Fibroblast of lung (primary cell): ENCODE measurements at regions not wholly inside any gene's neighbourhood (a gene's known extent, or its start where the extent isn't known, plus 50 kb on each side); places are given as distances from the start of the nearest gene placed in this dataset.

Source experiments
- DNase-seq, 2 donors: peaks; one replicate each; pipeline versions ENCODE4 v3.0.0 to v3.0.0-alpha.2; 2010; ENCODE audit warnings: low read depth in 2 of 2
- H2AFZ ChIP-seq: 2 replicates; pipeline ENCODE4 v1.5.1; 2012; ENCODE audit warnings: low read length, control low read depth, inconsistent platforms
- H3K27ac ChIP-seq: 2 replicates; pipeline ENCODE4 v1.5.1; 2011; ENCODE audit warnings: low read length, control low read depth; ENCODE audit not compliant: insufficient read depth
- H3K27me3 ChIP-seq: 2 replicates; pipeline ENCODE4 v1.5.1; 2011; ENCODE audit warnings: mild to moderate bottlenecking, low read length; ENCODE audit not compliant: control insufficient read depth, insufficient read depth
- H3K36me3 ChIP-seq: 2 replicates; pipeline ENCODE4 v1.5.1; 2011; ENCODE audit warnings: low read length; ENCODE audit not compliant: control insufficient read depth, insufficient read depth
- H3K4me1 ChIP-seq: 2 replicates; pipeline ENCODE4 v1.5.1; 2011; ENCODE audit warnings: low read length; ENCODE audit not compliant: control insufficient read depth, insufficient read depth; ENCODE audit errors: extremely low read depth
- H3K4me2 ChIP-seq: 2 replicates; pipeline ENCODE4 v1.5.1; 2011; ENCODE audit warnings: low read length, control low read depth; ENCODE audit not compliant: insufficient read depth; ENCODE audit errors: extremely low read depth
- H3K4me3 ChIP-seq, 4 experiments: fragments of 200-600 bp in 1 of 4; sonication (generic) in 1 of 4; replicated peaks in 1 of 4; 2 replicates each; pipeline ENCODE4 v1.5.1; 2011 to 2016; ENCODE audit warnings: low read length in 4 of 4, low read depth in 3 of 4, mild to moderate bottlenecking in 3 of 4, control low read depth in 2 of 4, inconsistent platforms in 1 of 4, mixed read lengths in 1 of 4; ENCODE audit not compliant: insufficient read depth in 1 of 4; ENCODE audit errors: control extremely low read depth in 1 of 4
- H3K79me2 ChIP-seq: 2 replicates; pipeline ENCODE4 v1.5.1; 2012; ENCODE audit warnings: mild to moderate bottlenecking, low read length, inconsistent platforms; ENCODE audit not compliant: control insufficient read depth, insufficient read depth
- H3K9ac ChIP-seq: 2 replicates; pipeline ENCODE4 v1.5.1; 2011; ENCODE audit warnings: mild to moderate bottlenecking, low read length, control low read depth; ENCODE audit not compliant: insufficient read depth
- H3K9me3 ChIP-seq: 2 replicates; pipeline ENCODE4 v1.5.1; 2012; ENCODE audit warnings: low read depth, low read length; ENCODE audit not compliant: control insufficient read depth, insufficient read depth
- H4K20me1 ChIP-seq: 2 replicates; pipeline ENCODE4 v1.5.1; 2011; ENCODE audit warnings: low read length; ENCODE audit not compliant: control insufficient read depth, insufficient read depth; ENCODE audit errors: extremely low read depth
- EZH2 ChIP-seq: IDR thresholded peaks from 2 replicates; pipeline ENCODE4 v1.5.1; 2012; ENCODE audit warnings: low read length, control low read depth, mild to moderate bottlenecking; ENCODE audit errors: missing control alignments
- TF ChIP-seq, protein P1 (sequence below), 2 donors: IDR thresholded peaks in 1 of 2; conservative IDR thresholded peaks in 1 of 2; 1 replicate in 1 of 2; 2 replicates in 1 of 2; pipeline ENCODE4 v1.5.1; 2011 to 2012; ENCODE audit warnings: low read length in 2 of 2, control low read depth in 1 of 2, inconsistent platforms in 1 of 2, low read depth in 1 of 2, mild to moderate bottlenecking in 1 of 2

GRCh38 chr3:64759811-64760210 is 72.0 kb upstream of the ADAMTS9 start:
- H3K4me3 ChIP-seq: no peak overlapping the region
- no peaks in the 10 kb centered on the region for H4K20me1 ChIP-seq
- H3K27me3 ChIP-seq: no peaks in the 10 kb centered on the region
- H3K27ac ChIP-seq: no peak overlapping the region
- H3K4me2 ChIP-seq: no peak overlapping the region
- no peaks in the 10 kb centered on the region for H3K79me2 ChIP-seq
- no peak for DNase-seq
- H3K9ac ChIP-seq: no peak overlapping the region
- no peaks in the 10 kb centered on the region for H3K9me3 ChIP-seq
- H3K4me1 ChIP-seq: no peaks in the 10 kb centered on the region
- H3K36me3 ChIP-seq: no peaks in the 10 kb centered on the region
- no peak for TF ChIP-seq EZH2
- TF ChIP-seq, protein P1, sequence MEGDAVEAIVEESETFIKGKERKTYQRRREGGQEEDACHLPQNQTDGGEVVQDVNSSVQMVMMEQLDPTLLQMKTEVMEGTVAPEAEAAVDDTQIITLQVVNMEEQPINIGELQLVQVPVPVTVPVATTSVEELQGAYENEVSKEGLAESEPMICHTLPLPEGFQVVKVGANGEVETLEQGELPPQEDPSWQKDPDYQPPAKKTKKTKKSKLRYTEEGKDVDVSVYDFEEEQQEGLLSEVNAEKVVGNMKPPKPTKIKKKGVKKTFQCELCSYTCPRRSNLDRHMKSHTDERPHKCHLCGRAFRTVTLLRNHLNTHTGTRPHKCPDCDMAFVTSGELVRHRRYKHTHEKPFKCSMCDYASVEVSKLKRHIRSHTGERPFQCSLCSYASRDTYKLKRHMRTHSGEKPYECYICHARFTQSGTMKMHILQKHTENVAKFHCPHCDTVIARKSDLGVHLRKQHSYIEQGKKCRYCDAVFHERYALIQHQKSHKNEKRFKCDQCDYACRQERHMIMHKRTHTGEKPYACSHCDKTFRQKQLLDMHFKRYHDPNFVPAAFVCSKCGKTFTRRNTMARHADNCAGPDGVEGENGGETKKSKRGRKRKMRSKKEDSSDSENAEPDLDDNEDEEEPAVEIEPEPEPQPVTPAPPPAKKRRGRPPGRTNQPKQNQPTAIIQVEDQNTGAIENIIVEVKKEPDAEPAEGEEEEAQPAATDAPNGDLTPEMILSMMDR (conservative IDR thresholded peaks at IDR 0.05 in 1 of 2, IDR thresholded peaks at IDR 0.05 in 1 of 2; ENCODE audit: low read depth in 1 of 2, low read length in 2 of 2): no peak
- H2AFZ ChIP-seq: no peak overlapping the region

DNA sequence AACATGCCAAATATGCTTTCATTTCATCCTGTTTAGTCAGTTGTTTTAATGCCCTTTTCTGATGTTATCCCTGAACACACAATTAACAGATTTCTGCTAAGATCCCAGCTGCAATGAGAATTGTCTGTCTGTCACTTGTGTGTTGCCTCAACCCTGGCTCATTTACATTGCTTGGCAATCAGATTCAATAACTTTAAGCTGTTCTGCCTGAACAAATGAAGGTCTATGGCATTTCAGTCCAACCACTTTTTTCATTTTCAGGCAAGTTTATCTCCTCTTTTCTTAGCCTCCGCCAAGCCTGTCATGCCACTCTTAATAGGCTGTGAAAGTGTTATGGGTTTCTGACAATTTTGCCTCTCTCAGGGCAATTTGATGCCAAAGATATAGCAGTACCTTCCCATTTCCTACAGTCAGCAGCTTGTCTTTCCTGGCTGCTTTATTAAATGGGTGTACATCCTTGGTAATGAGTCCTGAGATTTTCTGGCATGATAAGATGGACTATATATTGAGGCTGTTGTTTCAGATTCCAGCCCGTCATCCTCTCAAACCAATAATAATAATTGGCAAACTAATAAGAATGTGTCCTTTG is 68.7 kb upstream of the ADAMTS9 start:
- Histone ChIP-seq H3K4me2 (no peak overlapping the region), H3K4me3 (no peak overlapping the region), H3K9ac (no peak overlapping the region), H4K20me1 (no peaks in the 10 kb centered on the region), H3K27ac (no peak overlapping the region), H3K36me3 (no peaks in the 10 kb centered on the region), H3K27me3 (no peaks in the 10 kb centered on the region), H3K79me2 (no peaks in the 10 kb centered on the region), H2AFZ (no peak overlapping the region), H3K4me1 (no peaks in the 10 kb centered on the region), H3K9me3 (no peaks in the 10 kb centered on the region)
- no peak for TF ChIP-seq EZH2
- TF ChIP-seq, protein P1 (conservative IDR thresholded peaks at IDR 0.05 in 1 of 2, IDR thresholded peaks at IDR 0.05 in 1 of 2; ENCODE audit: low read depth in 1 of 2, low read length in 2 of 2): no peak
- DNase-seq: no peak

- DNase-seq: no peak
- Histone ChIP-seq H3K27ac (no peak overlapping the region), H3K9me3 (no peaks in the 10 kb centered on the region), H3K4me2 (no peak overlapping the region), H3K4me3 (no peak overlapping the region), H3K27me3 (no peaks in the 10 kb centered on the region), H3K79me2 (no peaks in the 10 kb centered on the region), H2AFZ (no peak overlapping the region), H4K20me1 (no peaks in the 10 kb centered on the region), H3K36me3 (no peaks in the 10 kb centered on the region), H3K9ac (no peak overlapping the region), H3K4me1 (no peaks in the 10 kb centered on the region)
- no peak for TF ChIP-seq EZH2
- TF ChIP-seq, protein P1 (conservative IDR thresholded peaks at IDR 0.05 in 1 of 2, IDR thresholded peaks at IDR 0.05 in 1 of 2; ENCODE audit: low read depth in 1 of 2, low read length in 2 of 2): no peak
These were observed 60.6 kb upstream of the ADAMTS9 start for GRCh38 chr3:64748244-64748904.
